H1 (cell line): ENCODE measurements at regions not wholly inside any gene's neighbourhood (a gene's known extent, or its start where the extent isn't known, plus 50 kb on each side); places are given as distances from the start of the nearest gene placed in this dataset.

Experiments used
- CHD1 ChIP-seq: IDR thresholded peaks from 2 replicates; pipeline ENCODE4 v1.6.1; 2012; ENCODE audit warnings: low read depth, low read length, improper control_type of control experiment
- EP300 ChIP-seq, 2 experiments: IDR thresholded peaks; 1 replicate in 1 of 2; 2 replicates in 1 of 2; pipeline ENCODE4 v1.6.1; 2011 to 2012; ENCODE audit warnings: low read depth in 2 of 2, low read length in 2 of 2, mild to moderate bottlenecking in 2 of 2, borderline replicate concordance in 1 of 2, inconsistent platforms in 1 of 2, moderate library complexity in 1 of 2
- RAD21 ChIP-seq, 2 experiments: IDR thresholded peaks in 1 of 2; conservative IDR thresholded peaks in 1 of 2; 2 replicates each; pipeline ENCODE4 v1.6.1; 2011; ENCODE audit warnings: low read depth in 2 of 2, low read length in 2 of 2, improper control_type of control experiment in 1 of 2, inconsistent platforms in 1 of 2, mild to moderate bottlenecking in 1 of 2, moderate library complexity in 1 of 2
- TF ChIP-seq, protein P1 (sequence below): fragments of 300-600 bp; sonication (generic); IDR thresholded peaks from 2 replicates; pipeline ENCODE4 v1.7.1; 2012; ENCODE audit warnings: low read length, moderate library complexity, mild to moderate bottlenecking, inconsistent platforms; ENCODE audit not compliant: insufficient replicate concordance

- TF ChIP-seq, protein P1, sequence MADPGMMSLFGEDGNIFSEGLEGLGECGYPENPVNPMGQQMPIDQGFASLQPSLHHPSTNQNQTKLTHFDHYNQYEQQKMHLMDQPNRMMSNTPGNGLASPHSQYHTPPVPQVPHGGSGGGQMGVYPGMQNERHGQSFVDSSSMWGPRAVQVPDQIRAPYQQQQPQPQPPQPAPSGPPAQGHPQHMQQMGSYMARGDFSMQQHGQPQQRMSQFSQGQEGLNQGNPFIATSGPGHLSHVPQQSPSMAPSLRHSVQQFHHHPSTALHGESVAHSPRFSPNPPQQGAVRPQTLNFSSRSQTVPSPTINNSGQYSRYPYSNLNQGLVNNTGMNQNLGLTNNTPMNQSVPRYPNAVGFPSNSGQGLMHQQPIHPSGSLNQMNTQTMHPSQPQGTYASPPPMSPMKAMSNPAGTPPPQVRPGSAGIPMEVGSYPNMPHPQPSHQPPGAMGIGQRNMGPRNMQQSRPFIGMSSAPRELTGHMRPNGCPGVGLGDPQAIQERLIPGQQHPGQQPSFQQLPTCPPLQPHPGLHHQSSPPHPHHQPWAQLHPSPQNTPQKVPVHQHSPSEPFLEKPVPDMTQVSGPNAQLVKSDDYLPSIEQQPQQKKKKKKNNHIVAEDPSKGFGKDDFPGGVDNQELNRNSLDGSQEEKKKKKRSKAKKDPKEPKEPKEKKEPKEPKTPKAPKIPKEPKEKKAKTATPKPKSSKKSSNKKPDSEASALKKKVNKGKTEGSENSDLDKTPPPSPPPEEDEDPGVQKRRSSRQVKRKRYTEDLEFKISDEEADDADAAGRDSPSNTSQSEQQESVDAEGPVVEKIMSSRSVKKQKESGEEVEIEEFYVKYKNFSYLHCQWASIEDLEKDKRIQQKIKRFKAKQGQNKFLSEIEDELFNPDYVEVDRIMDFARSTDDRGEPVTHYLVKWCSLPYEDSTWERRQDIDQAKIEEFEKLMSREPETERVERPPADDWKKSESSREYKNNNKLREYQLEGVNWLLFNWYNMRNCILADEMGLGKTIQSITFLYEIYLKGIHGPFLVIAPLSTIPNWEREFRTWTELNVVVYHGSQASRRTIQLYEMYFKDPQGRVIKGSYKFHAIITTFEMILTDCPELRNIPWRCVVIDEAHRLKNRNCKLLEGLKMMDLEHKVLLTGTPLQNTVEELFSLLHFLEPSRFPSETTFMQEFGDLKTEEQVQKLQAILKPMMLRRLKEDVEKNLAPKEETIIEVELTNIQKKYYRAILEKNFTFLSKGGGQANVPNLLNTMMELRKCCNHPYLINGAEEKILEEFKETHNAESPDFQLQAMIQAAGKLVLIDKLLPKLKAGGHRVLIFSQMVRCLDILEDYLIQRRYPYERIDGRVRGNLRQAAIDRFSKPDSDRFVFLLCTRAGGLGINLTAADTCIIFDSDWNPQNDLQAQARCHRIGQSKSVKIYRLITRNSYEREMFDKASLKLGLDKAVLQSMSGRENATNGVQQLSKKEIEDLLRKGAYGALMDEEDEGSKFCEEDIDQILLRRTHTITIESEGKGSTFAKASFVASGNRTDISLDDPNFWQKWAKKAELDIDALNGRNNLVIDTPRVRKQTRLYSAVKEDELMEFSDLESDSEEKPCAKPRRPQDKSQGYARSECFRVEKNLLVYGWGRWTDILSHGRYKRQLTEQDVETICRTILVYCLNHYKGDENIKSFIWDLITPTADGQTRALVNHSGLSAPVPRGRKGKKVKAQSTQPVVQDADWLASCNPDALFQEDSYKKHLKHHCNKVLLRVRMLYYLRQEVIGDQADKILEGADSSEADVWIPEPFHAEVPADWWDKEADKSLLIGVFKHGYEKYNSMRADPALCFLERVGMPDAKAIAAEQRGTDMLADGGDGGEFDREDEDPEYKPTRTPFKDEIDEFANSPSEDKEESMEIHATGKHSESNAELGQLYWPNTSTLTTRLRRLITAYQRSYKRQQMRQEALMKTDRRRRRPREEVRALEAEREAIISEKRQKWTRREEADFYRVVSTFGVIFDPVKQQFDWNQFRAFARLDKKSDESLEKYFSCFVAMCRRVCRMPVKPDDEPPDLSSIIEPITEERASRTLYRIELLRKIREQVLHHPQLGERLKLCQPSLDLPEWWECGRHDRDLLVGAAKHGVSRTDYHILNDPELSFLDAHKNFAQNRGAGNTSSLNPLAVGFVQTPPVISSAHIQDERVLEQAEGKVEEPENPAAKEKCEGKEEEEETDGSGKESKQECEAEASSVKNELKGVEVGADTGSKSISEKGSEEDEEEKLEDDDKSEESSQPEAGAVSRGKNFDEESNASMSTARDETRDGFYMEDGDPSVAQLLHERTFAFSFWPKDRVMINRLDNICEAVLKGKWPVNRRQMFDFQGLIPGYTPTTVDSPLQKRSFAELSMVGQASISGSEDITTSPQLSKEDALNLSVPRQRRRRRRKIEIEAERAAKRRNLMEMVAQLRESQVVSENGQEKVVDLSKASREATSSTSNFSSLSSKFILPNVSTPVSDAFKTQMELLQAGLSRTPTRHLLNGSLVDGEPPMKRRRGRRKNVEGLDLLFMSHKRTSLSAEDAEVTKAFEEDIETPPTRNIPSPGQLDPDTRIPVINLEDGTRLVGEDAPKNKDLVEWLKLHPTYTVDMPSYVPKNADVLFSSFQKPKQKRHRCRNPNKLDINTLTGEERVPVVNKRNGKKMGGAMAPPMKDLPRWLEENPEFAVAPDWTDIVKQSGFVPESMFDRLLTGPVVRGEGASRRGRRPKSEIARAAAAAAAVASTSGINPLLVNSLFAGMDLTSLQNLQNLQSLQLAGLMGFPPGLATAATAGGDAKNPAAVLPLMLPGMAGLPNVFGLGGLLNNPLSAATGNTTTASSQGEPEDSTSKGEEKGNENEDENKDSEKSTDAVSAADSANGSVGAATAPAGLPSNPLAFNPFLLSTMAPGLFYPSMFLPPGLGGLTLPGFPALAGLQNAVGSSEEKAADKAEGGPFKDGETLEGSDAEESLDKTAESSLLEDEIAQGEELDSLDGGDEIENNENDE, result no peak
- TF ChIP-seq RAD21 (IDR thresholded peaks at IDR 0.05 in 1 of 2, conservative IDR thresholded peaks at IDR 0.05 in 1 of 2; ENCODE audit: low read depth in 2 of 2, low read length in 2 of 2) (no peak), CHD1 (no peak), EP300 (IDR thresholded peaks at IDR 0.05; ENCODE audit: borderline replicate concordance in 1 of 2, low read depth in 2 of 2, low read length in 2 of 2) (no peak)
Measured at GRCh38 chr6:1536526-1537429, 72.9 kb upstream of the FOXC1 start (continued).
